ENCODE measurements at regions not wholly inside any gene's neighbourhood (a gene's known extent, or its start where the extent isn't known, plus 50 kb on each side); places are given as distances from the start of the nearest gene placed in this dataset.

DNA sequence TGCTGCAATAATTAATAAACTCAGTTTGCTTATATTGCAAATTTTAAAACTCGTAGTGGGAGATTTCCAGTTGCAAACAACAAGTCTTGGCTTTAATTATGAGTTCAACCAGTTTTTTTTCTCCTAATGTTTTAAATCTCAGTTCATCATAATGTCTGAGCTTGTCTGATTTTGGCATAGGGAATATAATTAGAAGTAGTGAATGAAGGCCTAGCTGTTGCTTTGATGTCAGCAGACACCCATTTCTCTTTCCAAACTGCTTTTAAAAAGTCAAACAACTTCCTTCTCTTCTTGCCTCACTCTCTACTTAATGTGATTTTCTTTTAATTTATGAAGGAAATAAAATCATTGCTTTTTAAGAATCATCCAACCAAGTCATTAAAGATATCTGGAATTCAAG lies 1462.1 kb downstream of the DPP10 start:
- Histone ChIP-seq H3K4me3 (ENCODE audit: low read length, poor library complexity, severe bottlenecking) (no peak overlapping the region), H4K20me1 (ENCODE audit: insufficient read depth, low read length, poor library complexity, severe bottlenecking) (no peaks in the 10 kb centered on the region), H2AFZ (ENCODE audit: low read length) (no peak overlapping the region), H3K4me1 (ENCODE audit: insufficient read depth, low read length, poor library complexity, severe bottlenecking) (no peaks in the 10 kb centered on the region), H3K9ac (ENCODE audit: low read depth, low read length, poor library complexity, severe bottlenecking) (no peak overlapping the region), H3K9me2 (replicated peaks; ENCODE audit: low read depth, low read length) (no peaks in the 10 kb centered on the region), H3F3A (ENCODE audit: low read depth) (no peaks in the 10 kb centered on the region), H3K9me3 (ENCODE audit: insufficient read depth, low read depth, low read length) (no peaks in the 10 kb centered on the region), H3K27me3 (ENCODE audit: insufficient read depth, low read length, poor library complexity, severe bottlenecking) (no peaks in the 10 kb centered on the region), H3K36me3 (ENCODE audit: insufficient read depth, low read length) (no peaks in the 10 kb centered on the region), H3K4me2 (ENCODE audit: low read depth, low read length, poor library complexity, severe bottlenecking) (no peak overlapping the region), H3K79me2 (ENCODE audit: insufficient read depth, low read length) (no peaks in the 10 kb centered on the region)
- TF ChIP-seq EZH2phosphoT487 (IDR thresholded peaks at IDR 0.05; ENCODE audit: borderline replicate concordance), result no peak
- TF ChIP-seq, protein P1, sequence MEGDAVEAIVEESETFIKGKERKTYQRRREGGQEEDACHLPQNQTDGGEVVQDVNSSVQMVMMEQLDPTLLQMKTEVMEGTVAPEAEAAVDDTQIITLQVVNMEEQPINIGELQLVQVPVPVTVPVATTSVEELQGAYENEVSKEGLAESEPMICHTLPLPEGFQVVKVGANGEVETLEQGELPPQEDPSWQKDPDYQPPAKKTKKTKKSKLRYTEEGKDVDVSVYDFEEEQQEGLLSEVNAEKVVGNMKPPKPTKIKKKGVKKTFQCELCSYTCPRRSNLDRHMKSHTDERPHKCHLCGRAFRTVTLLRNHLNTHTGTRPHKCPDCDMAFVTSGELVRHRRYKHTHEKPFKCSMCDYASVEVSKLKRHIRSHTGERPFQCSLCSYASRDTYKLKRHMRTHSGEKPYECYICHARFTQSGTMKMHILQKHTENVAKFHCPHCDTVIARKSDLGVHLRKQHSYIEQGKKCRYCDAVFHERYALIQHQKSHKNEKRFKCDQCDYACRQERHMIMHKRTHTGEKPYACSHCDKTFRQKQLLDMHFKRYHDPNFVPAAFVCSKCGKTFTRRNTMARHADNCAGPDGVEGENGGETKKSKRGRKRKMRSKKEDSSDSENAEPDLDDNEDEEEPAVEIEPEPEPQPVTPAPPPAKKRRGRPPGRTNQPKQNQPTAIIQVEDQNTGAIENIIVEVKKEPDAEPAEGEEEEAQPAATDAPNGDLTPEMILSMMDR (conservative IDR thresholded peaks at IDR 0.05; ENCODE audit: low read length), result no peak

DNA sequence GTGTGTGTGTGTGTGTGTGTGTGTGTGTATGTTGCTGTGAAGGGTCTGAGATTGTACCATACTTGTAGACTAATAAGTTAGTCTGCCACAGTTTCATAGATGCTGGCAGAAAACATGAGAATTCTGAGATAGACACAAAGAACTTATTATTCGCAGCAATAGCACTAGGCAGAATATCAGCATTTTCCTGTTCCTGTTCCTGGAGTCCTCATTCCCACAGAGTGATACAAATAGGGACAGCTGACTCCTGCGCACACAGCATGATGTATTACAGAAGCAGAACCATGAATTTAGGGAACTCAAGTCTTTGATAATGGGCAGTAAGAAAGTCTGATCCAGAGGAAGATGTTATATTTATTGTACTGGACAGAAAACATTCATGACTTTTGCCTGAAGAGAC lies 1466.3 kb downstream of the DPP10 start:
- H3K27me3 ChIP-seq (ENCODE audit: insufficient read depth, low read length, poor library complexity, severe bottlenecking), result no peaks in the 10 kb centered on the region
- no peaks in the 10 kb centered on the region for H3K9me2 ChIP-seq (replicated peaks; ENCODE audit: low read depth, low read length)
- no peaks in the 10 kb centered on the region for H4K20me1 ChIP-seq (ENCODE audit: insufficient read depth, low read length, poor library complexity, severe bottlenecking)
- no peak overlapping the region for H2AFZ ChIP-seq (ENCODE audit: low read length)
- no peaks in the 10 kb centered on the region for H3K79me2 ChIP-seq (ENCODE audit: insufficient read depth, low read length)
- no peak overlapping the region for H3K4me3 ChIP-seq (ENCODE audit: low read length, poor library complexity, severe bottlenecking)
- H3K4me2 ChIP-seq (ENCODE audit: low read depth, low read length, poor library complexity, severe bottlenecking), result no peak overlapping the region
- no peak overlapping the region for H3K9ac ChIP-seq (ENCODE audit: low read depth, low read length, poor library complexity, severe bottlenecking)
- H3K4me1 ChIP-seq (ENCODE audit: insufficient read depth, low read length, poor library complexity, severe bottlenecking), result no peaks in the 10 kb centered on the region
- H3F3A ChIP-seq (ENCODE audit: low read depth), result no peaks in the 10 kb centered on the region
- TF ChIP-seq, protein P1 (conservative IDR thresholded peaks at IDR 0.05; ENCODE audit: low read length), result no peak
- TF ChIP-seq EZH2phosphoT487 (IDR thresholded peaks at IDR 0.05; ENCODE audit: borderline replicate concordance), result no peak
- no peaks in the 10 kb centered on the region for H3K9me3 ChIP-seq (ENCODE audit: insufficient read depth, low read depth, low read length)
- no peaks in the 10 kb centered on the region for H3K36me3 ChIP-seq (ENCODE audit: insufficient read depth, low read length)

DNA sequence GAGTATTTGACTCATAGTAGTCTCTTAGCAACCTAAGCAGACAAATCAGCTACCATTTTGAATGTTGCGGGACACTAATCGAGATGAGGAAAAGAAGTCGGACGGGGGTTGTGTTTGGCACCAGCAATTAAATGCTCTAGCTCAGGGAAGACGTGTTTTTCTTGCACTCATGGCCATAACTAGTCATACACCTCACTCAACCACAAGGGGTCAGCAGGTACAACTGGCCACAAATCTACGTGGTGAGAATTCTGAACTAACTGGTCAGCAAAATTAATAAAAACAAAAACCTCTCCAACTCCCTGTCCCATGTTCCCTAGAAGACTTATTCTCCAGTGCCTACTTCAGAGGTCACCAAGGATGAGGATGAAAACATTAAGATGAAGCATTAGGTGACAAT lies 1467.8 kb downstream of the DPP10 start:
- no peaks in the 10 kb centered on the region for H3K36me3 ChIP-seq (ENCODE audit: insufficient read depth, low read length)
- no peak overlapping the region for H2AFZ ChIP-seq (ENCODE audit: low read length)
- H3K4me1 ChIP-seq (ENCODE audit: insufficient read depth, low read length, poor library complexity, severe bottlenecking), result no peaks in the 10 kb centered on the region
- H3K27me3 ChIP-seq (ENCODE audit: insufficient read depth, low read length, poor library complexity, severe bottlenecking), result no peaks in the 10 kb centered on the region
- H3K4me3 ChIP-seq (ENCODE audit: low read length, poor library complexity, severe bottlenecking), result no peak overlapping the region
- no peaks in the 10 kb centered on the region for H3K9me2 ChIP-seq (replicated peaks; ENCODE audit: low read depth, low read length)
- H3K9me3 ChIP-seq (ENCODE audit: insufficient read depth, low read depth, low read length), result no peaks in the 10 kb centered on the region
- H3K79me2 ChIP-seq (ENCODE audit: insufficient read depth, low read length), result no peaks in the 10 kb centered on the region
- H4K20me1 ChIP-seq (ENCODE audit: insufficient read depth, low read length, poor library complexity, severe bottlenecking), result no peaks in the 10 kb centered on the region
- TF ChIP-seq EZH2phosphoT487 (IDR thresholded peaks at IDR 0.05; ENCODE audit: borderline replicate concordance), result no peak
- TF ChIP-seq, protein P1 (conservative IDR thresholded peaks at IDR 0.05; ENCODE audit: low read length), result no peak
- no peaks in the 10 kb centered on the region for H3F3A ChIP-seq (ENCODE audit: low read depth)
- H3K9ac ChIP-seq (ENCODE audit: low read depth, low read length, poor library complexity, severe bottlenecking), result no peak overlapping the region
- no peak overlapping the region for H3K4me2 ChIP-seq (ENCODE audit: low read depth, low read length, poor library complexity, severe bottlenecking)

Data from Loucy (cell line).